ENCODE measurements at regions not wholly inside any gene's neighbourhood (a gene's known extent, or its start where the extent isn't known, plus 50 kb on each side); places are given as distances from the start of the nearest gene placed in this dataset.

DNA sequence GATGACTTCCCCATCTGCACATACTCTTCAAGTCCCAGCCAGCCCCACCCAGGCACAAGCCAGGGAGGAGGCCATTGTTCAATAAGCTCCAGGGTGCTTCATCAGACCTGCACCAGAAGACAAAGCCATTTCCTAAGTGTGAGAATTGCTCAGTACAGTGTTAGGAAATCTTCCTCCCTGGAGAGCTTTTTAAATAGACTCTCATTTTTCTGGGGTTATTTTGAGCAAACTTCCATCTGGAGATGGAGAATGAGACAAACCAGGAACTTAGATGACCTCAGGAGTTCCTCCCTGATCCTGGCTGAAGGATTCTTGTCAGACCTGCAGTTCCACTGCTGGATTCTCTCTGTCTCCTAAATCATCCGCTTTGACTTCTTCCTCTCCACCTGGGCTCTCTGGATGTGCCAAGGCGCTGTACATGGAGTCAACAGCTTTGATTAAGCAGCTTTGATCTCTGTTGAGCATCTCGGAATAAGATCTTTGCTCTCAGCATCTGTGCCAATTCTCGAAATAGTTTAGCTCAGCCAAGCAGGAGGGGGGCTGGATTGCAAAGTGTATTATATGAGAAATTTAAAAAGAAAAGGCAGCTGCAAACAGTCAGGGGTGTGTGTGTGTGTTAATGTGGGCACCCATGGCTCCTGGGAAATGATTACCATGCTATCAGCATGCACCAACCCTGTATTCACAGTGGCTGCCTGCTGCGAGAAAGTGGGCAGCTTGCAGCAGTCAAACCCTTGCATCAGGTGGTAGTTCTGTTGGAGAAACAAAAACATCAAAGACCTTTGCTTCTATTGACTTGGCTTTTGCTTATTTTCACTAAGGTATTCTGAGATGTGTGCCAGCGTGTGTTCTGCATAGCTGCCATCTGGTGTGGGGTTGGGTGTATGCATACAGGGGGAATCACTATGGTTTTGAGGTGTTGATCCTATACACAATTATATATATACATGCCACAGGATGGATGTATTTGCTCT lies 70.2 kb upstream of the NAV2 start:
- no peaks in the 10 kb centered on the region for H3K9me3 Mint-ChIP-seq
- ChIA-PET CTCF (interaction anchor here (0.7 to 1.0 kb wide), 2 partner anchors 29 to 77 kb away, joined by 3 read pairs; no protein-coding TSS in a partner anchor), POLR2A (no interaction called here)
- H3K36me3 Mint-ChIP-seq (ENCODE audit: low read depth), result no peaks in the 10 kb centered on the region
- H3K27me3 Mint-ChIP-seq, result peaks cover 16% of the 10 kb centered on the region
- intact Hi-C loops (cut with micrococcal nuclease), result no loop called here
- ATAC-seq, result no peak
- H3K4me3 Mint-ChIP-seq, result no peak overlapping the region
- no peak overlapping the region for H3K27ac Mint-ChIP-seq
- no peak for DNase-seq
- no peaks in the 10 kb centered on the region for H3K4me1 Mint-ChIP-seq (ENCODE audit: low read depth)
- no peak for TF ChIP-seq CTCF (IDR thresholded peaks at IDR 0.05)

DNA sequence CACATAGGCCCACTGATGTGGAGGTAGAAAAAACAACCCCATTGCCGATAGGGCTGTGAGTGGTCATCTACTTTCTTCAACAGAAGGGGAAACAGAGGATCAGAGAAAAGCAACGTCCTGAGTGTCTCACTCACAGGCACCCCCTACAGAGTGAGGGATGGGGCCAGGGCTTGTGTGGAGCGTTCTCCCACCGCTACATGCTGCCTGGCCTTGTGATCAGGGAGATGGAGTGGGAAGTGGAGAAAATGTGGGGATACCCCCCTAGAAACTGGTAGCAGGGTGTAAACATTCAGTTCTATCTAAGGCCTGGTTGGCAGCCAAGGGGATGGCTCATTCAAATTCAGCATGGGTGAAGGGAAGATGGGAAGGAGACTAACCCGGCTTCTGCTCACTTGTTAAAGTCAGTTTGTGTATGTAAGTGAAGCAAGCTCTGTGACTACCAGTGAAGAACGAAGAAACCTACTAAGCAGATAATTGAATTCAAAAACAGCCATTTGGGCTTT lies 73.0 kb upstream of the NAV2 start:
- no peak overlapping the region for H3K4me3 Mint-ChIP-seq
- intact Hi-C loops (cut with micrococcal nuclease), result no loop called here
- no peak overlapping the region for H3K27ac Mint-ChIP-seq
- DNase-seq (no peak), ATAC-seq (no peak)
- POLR2A ChIA-PET, result no interaction called here
- H3K27me3 Mint-ChIP-seq, result peaks cover 7% of the 10 kb centered on the region
- CTCF ChIA-PET, result no interaction called here
- no peak for TF ChIP-seq CTCF (IDR thresholded peaks at IDR 0.05)
- peaks cover 8% of the 10 kb centered on the region for H3K9me3 Mint-ChIP-seq
- no peaks in the 10 kb centered on the region for H3K4me1 Mint-ChIP-seq (ENCODE audit: low read depth)
- H3K36me3 Mint-ChIP-seq (ENCODE audit: low read depth), result no peaks in the 10 kb centered on the region

DNA sequence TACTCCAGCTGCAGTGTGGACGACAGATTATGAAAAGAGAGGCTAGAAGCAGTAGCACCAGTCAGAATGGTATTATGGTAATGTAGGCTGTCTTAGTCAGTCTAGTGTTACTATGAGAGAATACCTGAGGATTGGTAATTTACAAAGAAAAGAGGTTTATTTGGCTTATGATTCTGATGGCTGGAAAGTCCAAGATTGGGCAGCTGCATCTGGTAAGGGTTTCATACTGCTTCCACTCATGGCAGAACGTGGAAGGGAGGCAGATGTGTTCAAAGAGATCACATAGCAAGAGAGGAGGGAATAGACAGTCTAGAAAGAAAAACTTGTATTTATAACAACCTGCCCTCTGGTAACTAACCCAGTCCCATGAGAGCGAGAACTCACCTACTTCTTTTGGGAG lies 77.3 kb upstream of the NAV2 start:
- ChIA-PET CTCF (no interaction called here), POLR2A (no interaction called here)
- intact Hi-C loops (cut with micrococcal nuclease), result no loop called here
- ATAC-seq (no peak), DNase-seq (no peak)
- Mint-ChIP-seq H3K27ac (no peak overlapping the region), H3K4me1 (ENCODE audit: low read depth) (no peaks in the 10 kb centered on the region), H3K27me3 (no peaks in the 10 kb centered on the region), H3K4me3 (no peak overlapping the region), H3K36me3 (ENCODE audit: low read depth) (no peaks in the 10 kb centered on the region), H3K9me3 (peaks cover 8% of the 10 kb centered on the region)
- TF ChIP-seq CTCF (IDR thresholded peaks at IDR 0.05), result no peak

DNA sequence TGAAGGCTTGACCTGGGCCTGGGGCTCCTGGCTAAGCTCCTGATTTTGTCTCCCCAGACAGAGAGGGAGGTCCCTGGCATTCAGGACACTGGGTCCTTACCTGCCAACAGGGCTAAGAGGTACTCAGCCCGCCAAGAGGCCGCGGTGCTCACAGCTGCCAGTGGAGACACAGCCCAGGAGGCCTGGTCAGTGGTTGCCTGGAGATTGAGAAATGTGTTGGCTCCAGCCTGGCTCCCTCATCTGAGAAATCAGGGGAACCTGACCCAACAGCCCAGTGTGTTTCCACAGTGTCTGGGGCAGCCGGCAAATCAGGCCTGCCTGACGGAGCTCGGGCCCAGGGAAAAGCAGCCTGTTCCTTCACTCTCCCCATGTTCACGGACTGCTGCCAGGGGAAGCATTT lies 79.4 kb upstream of the NAV2 start:
- ChIA-PET CTCF (no interaction called here), POLR2A (no interaction called here)
- H3K36me3 Mint-ChIP-seq (ENCODE audit: low read depth), result no peaks in the 10 kb centered on the region
- DNase-seq, result no peak
- H3K4me1 Mint-ChIP-seq (ENCODE audit: low read depth), result no peaks in the 10 kb centered on the region
- no peak for TF ChIP-seq CTCF (IDR thresholded peaks at IDR 0.05)
- peaks cover 3% of the 10 kb centered on the region for H3K27me3 Mint-ChIP-seq
- peaks cover 8% of the 10 kb centered on the region for H3K9me3 Mint-ChIP-seq
- intact Hi-C loops (cut with micrococcal nuclease), result no loop called here
- H3K27ac Mint-ChIP-seq, result no peak overlapping the region
- no peak for ATAC-seq
- no peak overlapping the region for H3K4me3 Mint-ChIP-seq

GRCh38 chr11:19632499-19632834 lies 80.2 kb upstream of the NAV2 start:
- peaks cover 4% of the 10 kb centered on the region for H3K27me3 Mint-ChIP-seq
- intact Hi-C loops (cut with micrococcal nuclease), result no loop called here
- H3K36me3 Mint-ChIP-seq (ENCODE audit: low read depth), result no peaks in the 10 kb centered on the region
- peaks cover 8% of the 10 kb centered on the region for H3K9me3 Mint-ChIP-seq
- H3K4me1 Mint-ChIP-seq (ENCODE audit: low read depth), result no peaks in the 10 kb centered on the region
- H3K27ac Mint-ChIP-seq, result no peak overlapping the region
- ChIA-PET POLR2A (no interaction called here), CTCF (no interaction called here)
- no peak overlapping the region for H3K4me3 Mint-ChIP-seq
- DNase-seq (no peak), ATAC-seq (no peak)
- no peak for TF ChIP-seq CTCF (IDR thresholded peaks at IDR 0.05)
